ENCODE measurements at regions not wholly inside any gene's neighbourhood (a gene's known extent, or its start where the extent isn't known, plus 50 kb on each side); places are given as distances from the start of the nearest gene placed in this dataset.
A peak's percentile ranks its signal among the peaks of the same experiment; 100 is the strongest.
"Not testable (repeated sequence)": the region's sequence is repeated elsewhere in the genome, so short reads cannot be mapped to it uniquely, and the experiment has no call there.

DNA sequence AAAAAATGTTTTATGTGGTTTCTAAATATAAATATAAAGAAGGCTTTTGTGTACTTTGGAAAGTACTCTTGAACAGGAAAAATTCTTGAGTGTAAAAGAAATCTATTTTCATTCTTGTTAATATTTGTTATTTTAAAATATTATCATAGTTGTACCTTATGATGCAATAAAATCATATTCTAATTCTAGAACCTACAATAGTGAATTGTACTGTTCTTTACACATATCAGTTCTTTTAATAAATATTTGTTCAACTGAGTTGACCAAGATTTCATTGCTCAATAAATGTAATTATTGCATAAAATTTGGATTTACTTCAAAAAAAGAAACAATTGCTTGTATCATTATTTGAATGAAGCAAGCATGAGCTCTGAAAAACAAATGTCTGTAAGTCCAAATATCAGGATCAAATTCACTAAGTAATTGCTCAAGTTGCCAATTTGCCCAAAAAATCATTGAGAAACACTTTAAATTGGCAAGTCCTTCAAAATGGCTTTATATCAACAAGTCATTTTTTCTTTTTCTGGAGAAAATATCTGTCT, 191.6 kb upstream of the SLC16A7 start:
- TF ChIP-seq, protein P1, sequence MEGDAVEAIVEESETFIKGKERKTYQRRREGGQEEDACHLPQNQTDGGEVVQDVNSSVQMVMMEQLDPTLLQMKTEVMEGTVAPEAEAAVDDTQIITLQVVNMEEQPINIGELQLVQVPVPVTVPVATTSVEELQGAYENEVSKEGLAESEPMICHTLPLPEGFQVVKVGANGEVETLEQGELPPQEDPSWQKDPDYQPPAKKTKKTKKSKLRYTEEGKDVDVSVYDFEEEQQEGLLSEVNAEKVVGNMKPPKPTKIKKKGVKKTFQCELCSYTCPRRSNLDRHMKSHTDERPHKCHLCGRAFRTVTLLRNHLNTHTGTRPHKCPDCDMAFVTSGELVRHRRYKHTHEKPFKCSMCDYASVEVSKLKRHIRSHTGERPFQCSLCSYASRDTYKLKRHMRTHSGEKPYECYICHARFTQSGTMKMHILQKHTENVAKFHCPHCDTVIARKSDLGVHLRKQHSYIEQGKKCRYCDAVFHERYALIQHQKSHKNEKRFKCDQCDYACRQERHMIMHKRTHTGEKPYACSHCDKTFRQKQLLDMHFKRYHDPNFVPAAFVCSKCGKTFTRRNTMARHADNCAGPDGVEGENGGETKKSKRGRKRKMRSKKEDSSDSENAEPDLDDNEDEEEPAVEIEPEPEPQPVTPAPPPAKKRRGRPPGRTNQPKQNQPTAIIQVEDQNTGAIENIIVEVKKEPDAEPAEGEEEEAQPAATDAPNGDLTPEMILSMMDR (IDR thresholded peaks at IDR 0.05; ENCODE audit: low read depth, low read length): no peak
- Histone ChIP-seq H3K9me3 (no peaks in the 10 kb centered on the region), H3K27me3 (peaks cover 3% of the 10 kb centered on the region; the same call in 1 of the 2 replicates), H3K36me3 (no peaks in the 10 kb centered on the region), H3K4me3 (ENCODE audit: low read depth, low read length) (no peak overlapping the region), H3K4me1 (no peaks in the 10 kb centered on the region)
- no peak for DNase-seq

DNA sequence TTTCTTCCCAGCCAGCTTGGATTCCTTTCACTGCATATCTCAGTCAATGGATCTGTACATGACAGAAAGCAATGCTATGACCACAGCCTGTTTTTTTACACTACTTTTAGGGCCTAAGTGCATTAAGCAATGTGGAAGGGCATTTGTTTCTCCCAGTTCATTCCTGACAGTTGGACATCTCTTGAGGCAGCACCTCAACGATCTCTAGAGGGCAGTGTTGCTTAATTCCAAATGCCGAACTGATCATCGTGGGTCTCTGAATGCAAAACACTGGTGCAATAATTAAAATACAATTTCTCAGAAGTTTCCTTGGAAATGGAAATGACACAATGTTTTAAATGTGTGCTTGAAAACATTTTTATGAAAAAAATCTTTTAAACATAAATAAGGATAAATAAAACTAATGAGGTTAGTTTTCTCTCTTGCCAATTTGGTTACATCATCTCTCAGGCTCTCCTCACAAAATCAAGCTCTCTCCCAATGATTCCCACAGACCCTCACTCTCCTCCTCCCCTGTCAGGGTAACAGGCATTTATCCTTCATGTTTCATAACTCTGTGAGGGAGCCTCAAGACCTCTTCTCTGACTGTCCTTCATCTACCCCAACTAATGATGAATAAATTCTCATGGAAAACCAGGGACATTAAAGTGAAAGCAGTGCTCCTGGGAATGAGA, 192.4 kb upstream of the SLC16A7 start:
- DNase-seq: peak; percentile 50

DNA sequence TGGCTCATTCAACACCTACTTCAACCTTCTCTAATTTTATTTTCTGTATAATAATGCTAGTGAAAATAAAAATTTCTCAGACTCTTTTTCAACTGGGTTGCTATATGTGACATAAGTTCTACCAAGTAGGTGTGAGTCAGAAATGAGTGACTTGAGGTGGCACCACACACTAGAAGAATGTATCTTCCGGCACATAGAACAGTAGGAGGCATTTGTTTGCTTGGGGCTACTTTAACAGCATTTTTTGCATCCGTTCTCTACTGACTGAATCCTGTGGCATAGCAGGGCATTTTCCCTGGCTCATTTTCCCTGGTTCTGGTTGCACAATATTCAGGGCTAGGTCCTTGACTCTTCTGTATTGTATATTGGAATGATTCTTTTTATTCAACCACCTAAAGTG, 194.0 kb upstream of the SLC16A7 start:
- no peak overlapping the region for H3K4me3 ChIP-seq (ENCODE audit: low read depth, low read length)
- no peaks in the 10 kb centered on the region for H3K4me1 ChIP-seq
- DNase-seq: no peak
- H3K36me3 ChIP-seq: no peaks in the 10 kb centered on the region
- H3K9me3 ChIP-seq: no peaks in the 10 kb centered on the region
- peaks cover 3% of the 10 kb centered on the region; the same call in 1 of the 2 replicates for H3K27me3 ChIP-seq
- TF ChIP-seq, protein P1 (IDR thresholded peaks at IDR 0.05; ENCODE audit: low read depth, low read length): no peak

More for the DNA sequence above, 192.4 kb upstream of the SLC16A7 start:
- TF ChIP-seq, protein P1 (IDR thresholded peaks at IDR 0.05; ENCODE audit: low read depth, low read length): peak; percentile 91
- no peaks in the 10 kb centered on the region for H3K4me1 ChIP-seq
- peaks cover 3% of the 10 kb centered on the region; the same call in 1 of the 2 replicates for H3K27me3 ChIP-seq
- H3K4me3 ChIP-seq (ENCODE audit: low read depth, low read length): no peak overlapping the region; the same call in 1 of the 2 replicates
- no peaks in the 10 kb centered on the region for H3K9me3 ChIP-seq
- H3K36me3 ChIP-seq: no peaks in the 10 kb centered on the region

DNA sequence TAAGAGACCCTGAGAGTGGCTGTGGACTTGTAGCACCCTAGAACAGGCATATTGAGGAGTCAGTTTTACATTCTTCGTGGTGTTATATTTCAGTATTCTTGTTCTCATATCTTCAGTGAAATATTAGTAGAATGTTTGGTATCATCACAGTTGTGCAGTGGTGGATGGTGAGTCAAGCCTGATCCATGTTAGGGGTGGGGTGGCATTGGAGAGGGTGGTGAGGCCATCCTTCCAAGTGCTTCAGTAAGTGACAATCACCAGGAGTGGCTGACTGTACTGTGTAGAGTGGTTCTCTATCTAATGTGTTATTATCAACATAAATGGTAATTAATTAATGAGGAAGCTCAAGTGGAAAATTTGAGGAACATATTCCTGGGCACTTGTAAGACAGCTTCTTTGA, 197.7 kb upstream of the SLC16A7 start:
- Histone ChIP-seq H3K27me3 (no peaks in the 10 kb centered on the region), H3K4me3 (ENCODE audit: low read depth, low read length) (no peak overlapping the region), H3K36me3 (no peaks in the 10 kb centered on the region), H3K4me1 (no peaks in the 10 kb centered on the region), H3K9me3 (no peaks in the 10 kb centered on the region)
- no peak for DNase-seq
- TF ChIP-seq, protein P1 (IDR thresholded peaks at IDR 0.05; ENCODE audit: low read depth, low read length): no peak

DNA sequence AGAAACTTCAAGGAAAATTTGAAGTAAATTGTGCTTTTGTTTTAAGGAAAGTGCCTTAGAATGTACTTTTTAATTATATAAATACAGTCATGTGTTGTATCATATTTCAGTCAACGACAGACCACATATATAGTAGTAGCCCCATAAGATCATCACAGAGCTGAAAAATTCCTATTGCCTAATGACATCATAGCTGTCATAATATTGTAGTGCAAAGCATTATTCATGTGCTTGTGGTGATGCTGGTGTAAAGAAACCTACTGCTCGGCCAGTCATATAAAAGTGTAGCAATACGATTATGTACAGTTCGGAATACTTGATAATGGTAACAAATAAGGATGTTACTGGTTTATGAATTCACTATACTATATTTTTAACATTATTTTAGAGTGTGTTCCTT, 198.9 kb upstream of the SLC16A7 start:
- TF ChIP-seq, protein P1 (IDR thresholded peaks at IDR 0.05; ENCODE audit: low read depth, low read length): no peak
- no peak for DNase-seq
- no peaks in the 10 kb centered on the region for H3K36me3 ChIP-seq

DNA sequence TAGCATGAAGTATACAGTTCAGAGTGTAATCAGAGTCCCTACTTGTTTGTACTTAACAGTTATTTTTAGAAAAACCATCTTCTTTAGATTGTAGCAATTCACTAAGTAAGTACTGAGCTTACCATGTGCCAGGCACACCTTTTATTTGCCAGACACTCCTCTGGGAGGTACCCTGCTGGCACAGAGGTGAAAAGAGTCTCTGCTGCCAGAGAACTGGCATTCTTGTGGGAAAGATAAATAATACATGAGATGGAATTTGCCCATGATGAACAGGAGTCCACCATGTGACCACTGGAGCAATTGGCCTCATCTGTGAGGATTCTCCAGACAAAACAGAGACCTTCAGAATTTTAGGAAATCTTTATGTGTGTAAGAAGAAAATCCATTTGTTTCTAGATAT, 199.3 kb upstream of the SLC16A7 start:
- TF ChIP-seq, protein P1 (IDR thresholded peaks at IDR 0.05; ENCODE audit: low read depth, low read length): no peak
- H3K27me3 ChIP-seq: no peaks in the 10 kb centered on the region
- no peaks in the 10 kb centered on the region for H3K4me1 ChIP-seq
- DNase-seq: no peak
- H3K9me3 ChIP-seq: no peaks in the 10 kb centered on the region
- no peaks in the 10 kb centered on the region for H3K36me3 ChIP-seq
- no peak overlapping the region for H3K4me3 ChIP-seq (ENCODE audit: low read depth, low read length)

More for the DNA sequence above, 198.9 kb upstream of the SLC16A7 start:
- H3K4me1 ChIP-seq: no peaks in the 10 kb centered on the region
- no peaks in the 10 kb centered on the region for H3K9me3 ChIP-seq
- H3K4me3 ChIP-seq (ENCODE audit: low read depth, low read length): no peak overlapping the region
- H3K27me3 ChIP-seq: no peaks in the 10 kb centered on the region

DNA sequence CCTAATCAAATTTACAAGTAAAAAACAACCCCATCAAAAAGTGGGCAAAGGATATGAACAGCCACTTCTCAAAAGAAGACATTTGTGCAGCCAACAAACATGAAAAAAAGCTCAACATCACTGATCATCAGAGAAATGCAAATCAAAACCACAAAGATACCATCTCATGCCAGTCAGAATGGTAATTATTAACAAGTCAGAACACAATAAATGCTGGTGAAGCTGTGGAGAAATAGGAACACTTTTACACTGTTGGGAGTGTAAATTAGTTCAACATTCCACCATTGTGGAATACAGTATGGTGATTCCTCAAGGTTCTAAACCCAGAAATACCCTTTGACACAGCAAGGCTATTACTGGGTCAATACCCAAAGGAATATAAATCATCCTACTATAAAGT, 200.5 kb upstream of the SLC16A7 start:
- not testable (repeated sequence) for H3K9me3 ChIP-seq; DNase-seq; H3K27me3 ChIP-seq; H3K4me3 ChIP-seq (ENCODE audit: low read depth, low read length); H3K4me1 ChIP-seq; H3K36me3 ChIP-seq

Measured in BE2C (cell line).